Fibroblast of lung (primary cell): ENCODE measurements at regions not wholly inside any gene's neighbourhood (a gene's known extent, or its start where the extent isn't known, plus 50 kb on each side); places are given as distances from the start of the nearest gene placed in this dataset.
A peak's percentile ranks its signal among the peaks of the same experiment; 100 is the strongest.

ENCODE experiments used
- DNase-seq, 2 donors: peaks; one replicate each; pipeline versions ENCODE4 v3.0.0 to v3.0.0-alpha.2; 2010; ENCODE audit warnings: low read depth in 2 of 2
- H2AFZ ChIP-seq: 2 replicates; pipeline ENCODE4 v1.5.1; 2012; ENCODE audit warnings: low read length, control low read depth, inconsistent platforms
- H3K27ac ChIP-seq: 2 replicates; pipeline ENCODE4 v1.5.1; 2011; ENCODE audit warnings: low read length, control low read depth; ENCODE audit not compliant: insufficient read depth
- H3K27me3 ChIP-seq: 2 replicates; pipeline ENCODE4 v1.5.1; 2011; ENCODE audit warnings: mild to moderate bottlenecking, low read length; ENCODE audit not compliant: control insufficient read depth, insufficient read depth
- H3K36me3 ChIP-seq: 2 replicates; pipeline ENCODE4 v1.5.1; 2011; ENCODE audit warnings: low read length; ENCODE audit not compliant: control insufficient read depth, insufficient read depth
- H3K4me1 ChIP-seq: 2 replicates; pipeline ENCODE4 v1.5.1; 2011; ENCODE audit warnings: low read length; ENCODE audit not compliant: control insufficient read depth, insufficient read depth; ENCODE audit errors: extremely low read depth
- H3K4me2 ChIP-seq: 2 replicates; pipeline ENCODE4 v1.5.1; 2011; ENCODE audit warnings: low read length, control low read depth; ENCODE audit not compliant: insufficient read depth; ENCODE audit errors: extremely low read depth
- H3K4me3 ChIP-seq, 4 experiments: fragments of 200-600 bp in 1 of 4; sonication (generic) in 1 of 4; replicated peaks in 1 of 4; 2 replicates each; pipeline ENCODE4 v1.5.1; 2011 to 2016; ENCODE audit warnings: low read length in 4 of 4, low read depth in 3 of 4, mild to moderate bottlenecking in 3 of 4, control low read depth in 2 of 4, inconsistent platforms in 1 of 4, mixed read lengths in 1 of 4; ENCODE audit not compliant: insufficient read depth in 1 of 4; ENCODE audit errors: control extremely low read depth in 1 of 4
- H3K79me2 ChIP-seq: 2 replicates; pipeline ENCODE4 v1.5.1; 2012; ENCODE audit warnings: mild to moderate bottlenecking, low read length, inconsistent platforms; ENCODE audit not compliant: control insufficient read depth, insufficient read depth
- H3K9ac ChIP-seq: 2 replicates; pipeline ENCODE4 v1.5.1; 2011; ENCODE audit warnings: mild to moderate bottlenecking, low read length, control low read depth; ENCODE audit not compliant: insufficient read depth
- H3K9me3 ChIP-seq: 2 replicates; pipeline ENCODE4 v1.5.1; 2012; ENCODE audit warnings: low read depth, low read length; ENCODE audit not compliant: control insufficient read depth, insufficient read depth
- H4K20me1 ChIP-seq: 2 replicates; pipeline ENCODE4 v1.5.1; 2011; ENCODE audit warnings: low read length; ENCODE audit not compliant: control insufficient read depth, insufficient read depth; ENCODE audit errors: extremely low read depth
- CTCF ChIP-seq, 2 donors: IDR thresholded peaks in 1 of 2; conservative IDR thresholded peaks in 1 of 2; 1 replicate in 1 of 2; 2 replicates in 1 of 2; pipeline ENCODE4 v1.5.1; 2011 to 2012; ENCODE audit warnings: low read length in 2 of 2, control low read depth in 1 of 2, inconsistent platforms in 1 of 2, low read depth in 1 of 2, mild to moderate bottlenecking in 1 of 2
- EZH2 ChIP-seq: IDR thresholded peaks from 2 replicates; pipeline ENCODE4 v1.5.1; 2012; ENCODE audit warnings: low read length, control low read depth, mild to moderate bottlenecking; ENCODE audit errors: missing control alignments

GRCh38 chr4:182137343-182137742, 105.9 kb upstream of the TENM3 start:
- H3K4me2 ChIP-seq: no peak overlapping the region
- H3K4me3 ChIP-seq: no peak overlapping the region
- peak in 1 of 2 donors; percentile 50 for DNase-seq
- TF ChIP-seq CTCF (conservative IDR thresholded peaks at IDR 0.05 in 1 of 2, IDR thresholded peaks at IDR 0.05 in 1 of 2; ENCODE audit: low read depth in 1 of 2, low read length in 2 of 2) (no peak), EZH2 (no peak)
- H3K9ac ChIP-seq: no peak overlapping the region
- no peaks in the 10 kb centered on the region for H3K4me1 ChIP-seq
- no peak overlapping the region for H2AFZ ChIP-seq
- H4K20me1 ChIP-seq: no peaks in the 10 kb centered on the region
- no peaks in the 10 kb centered on the region for H3K36me3 ChIP-seq
- peaks cover under 1% of the 10 kb centered on the region for H3K27me3 ChIP-seq
- H3K9me3 ChIP-seq: no peaks in the 10 kb centered on the region
- no peak overlapping the region for H3K27ac ChIP-seq
- no peaks in the 10 kb centered on the region for H3K79me2 ChIP-seq

GRCh38 chr4:182139491-182139890, 103.7 kb upstream of the TENM3 start:
- H3K4me3 ChIP-seq: peak overlapping the region; percentile 27 to 62 (median 41)
- peak in 1 of 2 donors; percentile 55 for DNase-seq

GRCh38 chr4:182140547-182140946, 102.7 kb upstream of the TENM3 start:
- Histone ChIP-seq H4K20me1 (no peaks in the 10 kb centered on the region), H3K4me1 (no peaks in the 10 kb centered on the region), H3K4me2 (no peak overlapping the region), H3K9ac (no peak overlapping the region), H3K9me3 (no peaks in the 10 kb centered on the region), H3K79me2 (no peaks in the 10 kb centered on the region), H3K27ac (no peak overlapping the region), H3K4me3 (no peak overlapping the region), H3K27me3 (peaks cover 13% of the 10 kb centered on the region), H3K36me3 (no peaks in the 10 kb centered on the region), H2AFZ (no peak overlapping the region)
- no peak for DNase-seq
- no peak for TF ChIP-seq EZH2
- no peak for TF ChIP-seq CTCF (conservative IDR thresholded peaks at IDR 0.05 in 1 of 2, IDR thresholded peaks at IDR 0.05 in 1 of 2; ENCODE audit: low read depth in 1 of 2, low read length in 2 of 2)

More at GRCh38 chr4:182139491-182139890, 103.7 kb upstream of the TENM3 start:
- no peaks in the 10 kb centered on the region for H3K79me2 ChIP-seq
- H3K27me3 ChIP-seq: peaks cover 7% of the 10 kb centered on the region
- H2AFZ ChIP-seq: peak overlapping the region; percentile 39
- no peaks in the 10 kb centered on the region for H3K9me3 ChIP-seq
- H4K20me1 ChIP-seq: no peaks in the 10 kb centered on the region
- H3K9ac ChIP-seq: no peak overlapping the region
- H3K36me3 ChIP-seq: no peaks in the 10 kb centered on the region
- TF ChIP-seq EZH2 (no peak), CTCF (conservative IDR thresholded peaks at IDR 0.05 in 1 of 2, IDR thresholded peaks at IDR 0.05 in 1 of 2; ENCODE audit: low read depth in 1 of 2, low read length in 2 of 2) (no peak)
- no peaks in the 10 kb centered on the region for H3K4me1 ChIP-seq
- H3K27ac ChIP-seq: no peak overlapping the region
- peak overlapping the region; percentile 62 for H3K4me2 ChIP-seq
